ENCODE measurements at regions not wholly inside any gene's neighbourhood (a gene's known extent, or its start where the extent isn't known, plus 50 kb on each side); places are given as distances from the start of the nearest gene placed in this dataset.

GRCh38 chr2:62370321-62371250 lies 135.4 kb downstream of the TMEM17 start:
- DNase-seq (ENCODE audit: low read depth in 2 of 2), result no peak

DNA sequence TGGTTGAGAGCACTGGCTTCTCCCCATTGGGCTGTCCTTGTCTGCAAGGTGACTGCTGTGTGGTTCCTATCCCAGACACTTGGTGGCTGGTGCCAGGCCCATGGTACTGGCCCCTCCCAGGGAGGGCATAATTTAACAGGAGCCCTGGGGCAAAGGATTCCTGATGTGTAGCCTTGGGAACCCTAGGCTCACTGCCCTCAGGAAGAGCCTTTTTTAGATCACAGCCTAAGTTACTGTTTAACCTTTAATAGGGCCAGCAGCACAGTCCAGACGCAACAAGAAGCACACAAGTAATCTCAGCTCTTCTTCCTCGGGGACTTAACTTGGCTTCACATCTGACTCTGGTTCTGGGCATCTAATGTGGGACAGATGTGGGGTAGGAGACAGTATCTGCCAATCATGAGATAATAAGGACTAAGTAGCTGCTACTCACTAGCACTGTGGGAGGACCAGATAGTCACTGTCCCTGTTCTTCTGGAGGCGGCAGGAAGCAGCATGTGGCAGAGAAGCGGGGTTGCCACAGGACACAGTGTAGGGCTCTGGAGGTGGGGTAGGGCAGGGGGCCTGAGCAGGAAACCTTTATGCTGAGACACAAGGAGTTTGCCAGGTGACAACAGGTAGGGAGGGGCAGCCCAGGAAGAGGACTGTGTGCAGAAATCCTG lies 136.3 kb downstream of the TMEM17 start:
- no peak for DNase-seq (ENCODE audit: low read depth in 2 of 2)

- no peak for DNase-seq (ENCODE audit: low read depth in 2 of 2)
Measured at GRCh38 chr2:62364791-62365528, 141.0 kb downstream of the TMEM17 start.

GRCh38 chr2:62363166-62363565 lies 142.8 kb downstream of the TMEM17 start:
- no peak for DNase-seq (ENCODE audit: low read depth in 2 of 2)

DNA sequence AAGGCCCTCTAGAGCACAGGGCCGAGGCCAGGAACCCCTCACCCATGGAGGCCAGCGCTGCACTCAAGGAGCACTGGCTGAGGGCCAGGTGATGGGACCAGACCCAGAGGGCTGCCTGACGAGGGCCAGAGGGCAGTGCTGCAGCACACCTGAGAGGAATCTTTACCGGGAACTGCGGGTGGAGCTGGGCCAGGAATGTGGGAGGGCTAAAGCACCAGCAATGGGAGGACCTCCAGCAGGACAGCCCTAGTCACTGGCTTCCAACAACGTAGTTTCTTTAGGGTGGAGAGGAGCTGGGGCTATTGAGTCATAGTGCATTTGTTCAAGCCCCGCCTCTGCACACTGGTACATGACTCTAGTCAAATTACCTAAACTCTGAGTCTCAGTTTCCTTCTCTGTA lies 143.4 kb downstream of the TMEM17 start:
- DNase-seq (ENCODE audit: low read depth in 2 of 2), result no peak

GRCh38 chr2:62361964-62362363 lies 144.0 kb downstream of the TMEM17 start:
- no peak for DNase-seq (ENCODE audit: low read depth in 2 of 2)

- no peak for DNase-seq (ENCODE audit: low read depth in 2 of 2)
Measured at GRCh38 chr2:62354771-62355561, 151.0 kb downstream of the TMEM17 start.

DNA sequence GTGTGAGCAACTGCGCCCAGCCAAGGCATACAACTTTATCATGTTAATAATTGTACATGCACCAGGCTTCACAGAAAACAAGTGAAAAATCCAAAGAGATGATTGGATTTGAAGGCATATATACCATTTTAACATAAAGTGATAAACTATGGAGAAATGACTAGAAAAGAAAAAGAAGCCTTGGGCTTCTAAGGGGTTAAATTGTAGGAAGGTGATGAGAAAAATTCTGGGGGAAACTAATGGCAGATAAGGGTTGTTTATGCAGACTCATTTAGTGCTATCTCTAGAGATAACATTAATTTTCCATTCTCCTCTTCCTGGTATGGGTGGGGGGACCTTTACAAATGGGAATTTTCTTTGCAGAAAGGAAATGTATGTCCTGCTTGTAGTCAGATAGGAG lies 154.0 kb downstream of the TMEM17 start:
- DNase-seq (ENCODE audit: low read depth in 2 of 2), result no peak

GRCh38 chr2:62349788-62350187 lies 153.9 kb downstream of the B3GNT2 start:
- no peak for DNase-seq (ENCODE audit: low read depth in 2 of 2)

- DNase-seq (ENCODE audit: low read depth in 2 of 2), result no peak
Measured at GRCh38 chr2:62348700-62349099, 152.8 kb downstream of the B3GNT2 start.

DNA sequence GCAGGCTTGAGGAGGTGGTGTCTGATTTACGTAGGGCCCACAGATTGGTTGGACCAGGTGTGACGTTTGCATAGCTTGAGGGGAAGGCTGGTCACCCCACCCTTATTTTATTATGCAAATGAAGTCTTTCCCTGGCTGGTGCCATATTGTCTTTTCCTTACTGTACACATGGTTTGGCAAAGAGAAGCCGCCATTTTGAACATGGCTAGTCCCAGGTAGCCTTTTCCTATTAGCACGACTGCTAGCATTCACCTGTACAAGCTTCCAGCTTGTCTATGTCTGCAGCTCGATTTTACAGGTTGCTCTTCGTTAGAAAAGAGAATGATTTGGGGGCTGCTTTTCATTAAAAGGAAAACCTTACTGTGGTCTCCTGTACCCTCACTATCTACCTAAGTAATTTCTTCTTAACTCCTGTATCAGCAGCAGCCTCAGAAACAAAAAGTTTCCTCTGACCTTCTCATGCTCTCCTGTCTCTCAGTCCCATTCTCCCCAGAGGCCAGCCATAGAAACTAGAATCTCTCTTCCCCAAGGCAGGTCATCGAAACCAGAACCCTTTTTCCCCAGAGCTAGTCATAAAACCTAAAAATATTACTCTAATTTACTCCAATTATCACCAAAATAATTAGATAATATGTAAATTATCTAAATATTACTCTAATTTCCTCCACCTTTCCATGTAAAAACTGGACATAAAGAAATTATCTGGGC lies 151.8 kb downstream of the B3GNT2 start:
- no peak for DNase-seq (ENCODE audit: low read depth in 2 of 2)

GRCh38 chr2:62344472-62344871 lies 148.6 kb downstream of the B3GNT2 start:
- no peak for DNase-seq (ENCODE audit: low read depth in 2 of 2)

DNA sequence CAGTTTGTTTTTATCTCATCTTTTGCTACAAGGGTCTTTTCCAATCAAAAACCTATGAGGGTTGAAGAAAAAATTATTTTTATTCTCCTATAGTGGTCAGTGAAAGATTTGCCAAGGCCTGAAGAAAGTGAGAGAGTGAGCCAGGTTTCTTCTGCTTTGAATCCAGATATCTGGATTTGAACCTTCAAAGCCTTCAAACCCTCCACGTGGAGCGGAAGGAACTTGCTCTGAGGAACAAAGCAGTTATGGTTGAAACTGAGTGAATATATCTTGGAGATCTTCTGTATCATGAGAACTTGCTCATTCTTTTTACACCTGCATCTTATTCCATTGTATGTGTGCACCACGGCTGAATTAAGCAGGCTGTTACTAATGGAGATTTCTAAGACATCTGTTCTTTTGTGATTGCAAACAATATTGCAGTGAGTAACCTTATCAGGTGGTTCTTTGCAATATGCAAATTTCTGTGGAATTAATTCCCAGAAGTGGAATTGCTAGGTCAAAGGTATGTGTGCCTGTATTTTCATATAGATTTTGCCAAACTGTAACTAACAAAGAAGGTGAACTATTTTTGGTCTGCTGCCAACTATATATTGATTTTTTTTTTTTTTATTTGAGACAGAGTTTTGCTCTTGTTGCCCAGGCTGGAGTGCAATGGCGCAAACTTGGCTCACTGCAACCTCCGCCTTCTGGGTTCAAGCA lies 147.9 kb downstream of the B3GNT2 start:
- no peak for DNase-seq (ENCODE audit: low read depth in 2 of 2)

DNA sequence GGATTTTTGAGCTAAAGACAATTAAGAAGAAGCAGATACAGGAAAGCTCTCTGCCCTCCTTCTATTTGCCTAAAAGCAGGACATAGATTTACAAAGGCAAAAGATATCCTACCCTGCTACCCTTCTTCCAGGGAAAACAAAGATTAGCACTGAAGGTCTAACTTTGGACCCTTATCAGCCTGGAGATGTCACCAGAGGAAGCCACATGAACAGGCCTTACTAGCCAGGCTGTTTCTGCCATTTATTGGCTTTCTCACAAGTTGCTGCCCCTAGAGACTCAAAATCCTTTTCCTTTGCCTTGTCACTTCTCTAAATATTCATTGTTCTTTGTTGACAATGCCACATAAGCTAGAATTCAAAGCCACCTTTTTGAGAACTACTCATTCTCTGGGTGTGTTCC lies 147.3 kb downstream of the B3GNT2 start:
- no peak for DNase-seq (ENCODE audit: low read depth in 2 of 2)

DNA sequence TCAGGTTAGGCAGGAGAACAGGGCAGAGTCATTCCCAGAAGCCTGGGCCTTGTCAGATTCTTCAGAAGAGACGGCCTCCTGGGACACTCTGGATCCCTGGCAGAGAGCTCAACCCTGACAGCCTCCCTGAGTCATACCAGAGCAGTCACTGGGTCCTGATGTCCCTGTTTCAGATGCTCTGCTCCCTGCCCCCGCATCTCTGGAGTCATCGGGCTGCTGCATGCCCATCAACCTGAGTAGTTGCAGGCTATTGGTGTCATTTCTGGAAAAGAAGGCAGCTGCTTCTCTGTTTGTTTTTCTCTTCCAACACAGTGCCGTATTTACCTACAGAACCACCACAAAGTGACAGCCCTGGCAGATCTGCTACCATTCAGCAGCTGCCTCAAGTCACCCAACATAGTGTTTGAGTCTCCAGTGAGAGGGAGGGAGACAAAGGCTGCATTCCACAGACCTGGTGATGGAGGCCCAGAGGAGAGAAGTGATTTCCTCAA lies 145.1 kb downstream of the B3GNT2 start:
- no peak for DNase-seq (ENCODE audit: low read depth in 2 of 2)

DNA sequence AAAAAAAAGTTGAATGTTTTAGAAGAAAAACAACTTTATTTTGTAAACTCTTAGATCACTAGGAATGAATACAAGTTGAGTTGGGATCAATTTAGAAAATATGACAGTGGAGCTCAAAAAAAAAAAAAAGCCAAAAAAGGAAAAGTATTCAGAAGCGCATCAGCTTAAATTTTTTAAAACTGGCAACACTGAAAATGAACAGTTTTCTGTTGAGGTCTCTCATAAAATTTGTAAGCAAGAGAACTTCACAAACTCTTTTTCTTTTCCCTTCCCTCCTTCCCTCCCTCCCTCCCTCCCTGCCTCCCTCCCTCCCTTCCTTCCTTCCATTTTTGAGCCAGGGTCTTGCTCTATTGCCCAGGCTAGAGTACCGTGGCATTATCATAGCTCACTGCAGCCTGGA lies 143.9 kb downstream of the B3GNT2 start:
- no peak for DNase-seq (ENCODE audit: low read depth in 2 of 2)

DNA sequence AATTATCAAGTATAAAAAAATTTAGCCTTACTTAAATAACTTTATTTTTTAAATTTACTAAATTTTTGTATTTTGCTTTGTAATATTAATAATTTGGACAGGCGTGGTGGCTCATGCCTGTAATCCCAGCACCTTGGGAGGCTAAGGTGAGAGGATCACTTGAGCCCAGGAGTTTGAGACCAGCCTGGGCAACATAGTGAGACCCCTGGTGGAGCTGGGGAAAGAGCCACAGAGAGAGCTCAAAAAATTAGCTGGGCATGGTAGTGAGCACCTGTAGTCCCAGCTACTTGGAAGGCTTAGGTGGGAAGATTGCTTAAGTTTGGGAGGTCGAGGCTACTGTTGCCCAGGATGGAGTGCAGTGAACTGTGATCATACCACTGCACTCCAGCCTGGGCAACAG lies 143.5 kb downstream of the B3GNT2 start:
- DNase-seq (ENCODE audit: low read depth in 2 of 2), result no peak

DNA sequence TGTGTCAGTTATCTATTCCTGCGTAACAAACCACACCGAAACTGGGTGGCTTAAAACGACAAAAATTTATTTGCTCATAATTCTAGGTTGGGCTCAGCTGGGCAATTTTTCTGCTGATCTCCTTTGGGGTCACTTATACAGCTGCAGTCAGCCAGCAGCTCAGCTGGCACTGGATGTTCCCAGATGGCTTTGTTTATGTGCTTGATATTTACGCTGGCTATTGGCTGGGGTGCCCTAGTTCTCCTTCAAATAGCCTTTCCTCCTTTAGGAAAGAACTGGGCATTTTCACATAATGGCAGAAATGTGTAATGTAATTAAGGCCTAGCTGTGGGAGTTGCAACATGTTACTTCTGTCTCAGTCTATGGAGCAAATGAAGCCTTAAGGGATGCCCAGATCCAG lies 142.2 kb downstream of the B3GNT2 start:
- no peak for DNase-seq (ENCODE audit: low read depth in 2 of 2)

DNA sequence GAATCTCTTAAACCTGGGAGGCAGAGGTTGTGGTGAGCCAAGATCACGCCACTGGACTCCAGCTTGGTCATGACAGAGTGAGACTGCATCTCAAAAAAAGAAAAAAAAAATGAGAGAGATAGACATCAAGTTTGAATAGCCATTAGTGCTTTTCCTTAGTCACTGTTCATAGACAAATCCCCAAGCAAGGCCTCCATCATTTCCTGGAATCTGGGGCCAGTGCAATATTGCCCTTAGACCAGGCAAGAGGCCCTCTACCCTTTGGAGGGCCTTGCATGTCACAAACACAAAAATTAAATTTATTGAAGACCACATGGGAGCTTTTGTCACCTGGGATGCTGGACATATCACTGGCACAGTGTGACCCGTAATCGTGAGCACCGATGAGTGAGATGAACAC lies 141.5 kb downstream of the B3GNT2 start:
- no peak for DNase-seq (ENCODE audit: low read depth in 2 of 2)

GRCh38 chr2:62335612-62336011 lies 139.7 kb downstream of the B3GNT2 start:
- no peak for DNase-seq (ENCODE audit: low read depth in 2 of 2)
